ENCODE measurements at regions not wholly inside any gene's neighbourhood (a gene's known extent, or its start where the extent isn't known, plus 50 kb on each side); places are given as distances from the start of the nearest gene placed in this dataset.

DNA sequence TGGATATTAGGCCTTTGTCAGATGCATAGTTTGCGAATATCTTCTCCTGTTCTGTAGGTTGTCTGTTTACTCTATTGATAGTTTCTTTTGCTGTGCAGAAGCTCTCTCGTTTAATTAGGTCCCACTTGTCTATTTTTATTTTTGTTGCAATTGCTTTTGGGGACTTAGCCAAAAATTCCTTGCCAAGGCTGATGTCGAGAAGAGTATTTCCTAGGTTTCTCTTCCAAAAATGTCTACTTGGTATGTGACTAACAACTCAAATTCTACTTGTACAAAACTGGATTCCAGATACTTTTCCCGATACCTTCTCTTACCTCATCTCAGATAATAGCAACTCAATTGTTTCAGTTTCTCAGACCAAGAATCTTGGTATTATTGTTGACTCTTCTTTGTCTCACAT, 142.4 kb upstream of the GLRA2 start:
- Histone ChIP-seq H4K8ac (ENCODE audit: low read depth, low read length) (no peak overlapping the region), H2AFZ (ENCODE audit: low read length) (no peak overlapping the region), H3K14ac (ENCODE audit: low read length) (no peak overlapping the region)

DNA sequence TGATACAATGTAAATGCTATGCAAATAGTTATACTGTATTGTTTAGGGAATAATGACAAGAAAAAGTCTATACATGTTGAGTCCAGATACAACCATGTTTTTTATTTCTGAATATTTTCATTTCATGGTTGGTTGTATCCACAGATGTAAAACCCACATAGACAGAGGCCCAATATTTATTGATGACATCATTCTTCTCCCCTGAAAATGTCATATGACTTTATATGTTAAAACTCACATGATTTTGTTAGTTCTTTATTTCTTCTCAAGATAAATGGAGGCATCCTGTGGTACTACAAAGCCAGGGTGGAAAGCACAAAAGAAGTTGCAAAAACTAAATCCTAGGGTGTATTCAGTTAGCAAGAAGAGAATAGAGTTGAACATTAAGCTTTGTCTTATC, 149.3 kb upstream of the GLRA2 start:
- Histone ChIP-seq H2BK15ac (ENCODE audit: low read length) (no peak overlapping the region), H2BK12ac (ENCODE audit: low read length) (no peak overlapping the region), H3K4me1 (ENCODE audit: control insufficient read depth in 2 of 2, insufficient read depth in 1 of 2, low read depth in 1 of 2, low read length in 2 of 2) (no peaks in the 10 kb centered on the region), H3K9ac (ENCODE audit: low read depth, low read length, poor library complexity) (no peak overlapping the region), H3K4me2 (ENCODE audit: insufficient read depth, low read length, poor library complexity, severe bottlenecking) (no peak overlapping the region), H2AK5ac (ENCODE audit: low read depth, low read length) (no peak overlapping the region), H2BK120ac (ENCODE audit: low read depth, low read length) (no peak overlapping the region), H2AFZ (ENCODE audit: low read length) (no peak overlapping the region), H3K9me3 (replicated peaks in 1 of 2; ENCODE audit: control insufficient read depth in 2 of 2, insufficient read depth in 1 of 2, low read depth in 1 of 2, low read length in 2 of 2) (no peaks in the 10 kb centered on the region), H3K4me3 (ENCODE audit: low read length in 2 of 2) (no peak overlapping the region), H2BK5ac (ENCODE audit: low read length) (no peak overlapping the region), H4K8ac (ENCODE audit: low read depth, low read length) (no peak overlapping the region), H3K23ac (ENCODE audit: low read depth, low read length, poor library complexity) (no peak overlapping the region), H3K14ac (ENCODE audit: low read length) (no peak overlapping the region), H3K36me3 (replicated peaks in 1 of 2; ENCODE audit: control insufficient read depth in 2 of 2, insufficient read depth in 2 of 2, low read length in 2 of 2) (no peaks in the 10 kb centered on the region), H4K91ac (ENCODE audit: low read depth, low read length, poor library complexity) (no peak overlapping the region), H3K79me1 (ENCODE audit: low read depth, low read length) (no peaks in the 10 kb centered on the region), H3K18ac (ENCODE audit: low read length) (no peak overlapping the region), H3K27ac (replicated peaks; ENCODE audit: low read length) (no peak overlapping the region), H3K4ac (ENCODE audit: low read length) (no peak overlapping the region), H3K27me3 (ENCODE audit: control insufficient read depth in 3 of 3, insufficient read depth in 3 of 3, low read depth in 1 of 3, low read length in 3 of 3) (peaks cover 0 to 4% (median 0%) of the 10 kb centered on the region in 3 experiments)
- no peak for DNase-seq (ENCODE audit: low spot score)

More for the DNA sequence above, 142.4 kb upstream of the GLRA2 start:
- no peak overlapping the region for H2AK5ac ChIP-seq (ENCODE audit: low read depth, low read length)
- H3K18ac ChIP-seq (ENCODE audit: low read length): no peak overlapping the region
- WGBS, 2 donors (ENCODE audit: extremely low coverage in 2 of 2, insufficient read length in 2 of 2, insufficient replicate concordance in 1 of 2): no CpG with 5 or more reads among the region's 4 CpGs
- DNase-seq (ENCODE audit: low spot score): no peak
- H3K4ac ChIP-seq (ENCODE audit: low read length): no peak overlapping the region
- no peak overlapping the region for H2BK12ac ChIP-seq (ENCODE audit: low read length)
- peaks cover 0 to 4% (median 0%) of the 10 kb centered on the region in 3 experiments for H3K27me3 ChIP-seq (ENCODE audit: control insufficient read depth in 3 of 3, insufficient read depth in 3 of 3, low read depth in 1 of 3, low read length in 3 of 3)
- H2BK15ac ChIP-seq (ENCODE audit: low read length): no peak overlapping the region
- H4K91ac ChIP-seq (ENCODE audit: low read depth, low read length, poor library complexity): no peak overlapping the region
- H3K9me3 ChIP-seq (replicated peaks in 1 of 2; ENCODE audit: control insufficient read depth in 2 of 2, insufficient read depth in 1 of 2, low read depth in 1 of 2, low read length in 2 of 2): no peaks in the 10 kb centered on the region
- H3K36me3 ChIP-seq (replicated peaks in 1 of 2; ENCODE audit: control insufficient read depth in 2 of 2, insufficient read depth in 2 of 2, low read length in 2 of 2): no peaks in the 10 kb centered on the region
- no peak overlapping the region for H3K23ac ChIP-seq (ENCODE audit: low read depth, low read length, poor library complexity)
- no peaks in the 10 kb centered on the region for H3K79me1 ChIP-seq (ENCODE audit: low read depth, low read length)
- no peak overlapping the region for H3K27ac ChIP-seq (replicated peaks; ENCODE audit: low read length)
- H3K4me1 ChIP-seq (ENCODE audit: control insufficient read depth in 2 of 2, insufficient read depth in 1 of 2, low read depth in 1 of 2, low read length in 2 of 2): no peaks in the 10 kb centered on the region
- H3K4me3 ChIP-seq (ENCODE audit: low read length in 2 of 2): no peak overlapping the region
- H3K4me2 ChIP-seq (ENCODE audit: insufficient read depth, low read length, poor library complexity, severe bottlenecking): no peak overlapping the region
- no peak overlapping the region for H3K9ac ChIP-seq (ENCODE audit: low read depth, low read length, poor library complexity)
- no peak overlapping the region for H2BK5ac ChIP-seq (ENCODE audit: low read length)
- no peak overlapping the region for H2BK120ac ChIP-seq (ENCODE audit: low read depth, low read length)

DNA sequence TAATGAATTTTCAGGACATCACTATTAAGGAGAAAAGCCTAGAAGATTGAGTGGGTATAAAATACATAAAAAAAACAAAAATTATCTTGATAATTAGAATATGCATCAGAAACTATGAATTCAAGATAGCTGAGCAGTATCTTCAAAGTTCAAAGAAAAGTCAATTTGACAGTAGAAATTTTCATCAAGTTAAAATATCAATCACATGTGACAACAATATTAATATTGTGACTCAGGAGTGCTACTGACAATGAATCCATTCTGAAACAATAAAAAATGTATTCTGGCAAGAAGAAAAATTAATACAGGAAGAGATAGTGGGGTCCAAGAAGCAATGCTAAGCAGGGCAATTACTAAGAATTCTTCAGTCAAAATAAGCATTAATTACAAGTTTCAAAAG, 151.9 kb upstream of the GLRA2 start:
- H2AFZ ChIP-seq (ENCODE audit: low read length): no peak overlapping the region

DNA sequence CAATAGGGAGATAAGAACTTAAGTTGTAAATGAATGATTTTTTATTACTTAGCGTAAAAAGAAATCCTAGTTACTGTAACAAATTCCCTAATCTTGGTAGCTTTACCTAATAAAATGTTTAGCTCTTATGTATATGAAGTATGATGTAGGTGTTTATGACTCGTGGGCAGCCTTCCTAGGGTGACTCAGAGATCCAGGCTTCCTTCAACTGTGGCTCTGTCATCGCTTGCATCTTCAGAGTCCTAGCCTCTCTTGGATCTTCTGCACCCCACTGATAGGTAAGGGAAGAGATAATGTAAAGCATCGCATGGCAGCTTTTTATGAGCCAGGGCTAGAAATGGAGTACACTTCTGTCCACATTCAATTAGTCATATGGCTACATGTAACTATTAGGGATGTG, 165.6 kb upstream of the GLRA2 start:
- H3K4me1 ChIP-seq (ENCODE audit: control insufficient read depth in 2 of 2, insufficient read depth in 1 of 2, low read depth in 1 of 2, low read length in 2 of 2): no peaks in the 10 kb centered on the region
- H3K9ac ChIP-seq (ENCODE audit: low read depth, low read length, poor library complexity): no peak overlapping the region
- H2BK120ac ChIP-seq (ENCODE audit: low read depth, low read length): no peak overlapping the region
- no peaks in the 10 kb centered on the region for H3K27me3 ChIP-seq (ENCODE audit: control insufficient read depth in 3 of 3, insufficient read depth in 3 of 3, low read depth in 1 of 3, low read length in 3 of 3)
- no peak overlapping the region for H3K14ac ChIP-seq (ENCODE audit: low read length)
- H4K8ac ChIP-seq (ENCODE audit: low read depth, low read length): no peak overlapping the region
- no peak overlapping the region for H3K4me3 ChIP-seq (ENCODE audit: low read length in 2 of 2)
- H3K27ac ChIP-seq (replicated peaks; ENCODE audit: low read length): no peak overlapping the region
- DNase-seq (ENCODE audit: low spot score): no peak
- H3K79me1 ChIP-seq (ENCODE audit: low read depth, low read length): no peaks in the 10 kb centered on the region
- H3K9me3 ChIP-seq (replicated peaks in 1 of 2; ENCODE audit: control insufficient read depth in 2 of 2, insufficient read depth in 1 of 2, low read depth in 1 of 2, low read length in 2 of 2): no peaks in the 10 kb centered on the region
- no peak overlapping the region for H3K18ac ChIP-seq (ENCODE audit: low read length)
- H4K91ac ChIP-seq (ENCODE audit: low read depth, low read length, poor library complexity): no peak overlapping the region
- H3K4ac ChIP-seq (ENCODE audit: low read length): no peak overlapping the region
- no CpG with 5 or more reads among the region's 4 CpGs for WGBS, 2 donors (ENCODE audit: extremely low coverage in 2 of 2, insufficient read length in 2 of 2, insufficient replicate concordance in 1 of 2)
- H2BK15ac ChIP-seq (ENCODE audit: low read length): no peak overlapping the region
- no peaks in the 10 kb centered on the region for H3K36me3 ChIP-seq (replicated peaks in 1 of 2; ENCODE audit: control insufficient read depth in 2 of 2, insufficient read depth in 2 of 2, low read length in 2 of 2)
- H3K23ac ChIP-seq (ENCODE audit: low read depth, low read length, poor library complexity): no peak overlapping the region
- H2BK12ac ChIP-seq (ENCODE audit: low read length): no peak overlapping the region
- H3K4me2 ChIP-seq (ENCODE audit: insufficient read depth, low read length, poor library complexity, severe bottlenecking): no peak overlapping the region
- no peak overlapping the region for H2AK5ac ChIP-seq (ENCODE audit: low read depth, low read length)
- no peak overlapping the region for H2BK5ac ChIP-seq (ENCODE audit: low read length)
- H2AFZ ChIP-seq (ENCODE audit: low read length): no peak overlapping the region

More for the DNA sequence above, 151.9 kb upstream of the GLRA2 start:
- Histone ChIP-seq H3K4me3 (ENCODE audit: low read length in 2 of 2) (no peak overlapping the region), H3K36me3 (replicated peaks in 1 of 2; ENCODE audit: control insufficient read depth in 2 of 2, insufficient read depth in 2 of 2, low read length in 2 of 2) (no peaks in the 10 kb centered on the region), H3K23ac (ENCODE audit: low read depth, low read length, poor library complexity) (no peak overlapping the region), H3K79me1 (ENCODE audit: low read depth, low read length) (no peaks in the 10 kb centered on the region), H3K18ac (ENCODE audit: low read length) (no peak overlapping the region), H2BK15ac (ENCODE audit: low read length) (no peak overlapping the region), H3K4me1 (ENCODE audit: control insufficient read depth in 2 of 2, insufficient read depth in 1 of 2, low read depth in 1 of 2, low read length in 2 of 2) (no peaks in the 10 kb centered on the region), H4K8ac (ENCODE audit: low read depth, low read length) (no peak overlapping the region), H3K27ac (replicated peaks; ENCODE audit: low read length) (no peak overlapping the region), H2BK12ac (ENCODE audit: low read length) (no peak overlapping the region), H2BK120ac (ENCODE audit: low read depth, low read length) (no peak overlapping the region), H2AK5ac (ENCODE audit: low read depth, low read length) (no peak overlapping the region), H3K14ac (ENCODE audit: low read length) (no peak overlapping the region), H3K9me3 (replicated peaks in 1 of 2; ENCODE audit: control insufficient read depth in 2 of 2, insufficient read depth in 1 of 2, low read depth in 1 of 2, low read length in 2 of 2) (no peaks in the 10 kb centered on the region), H2BK5ac (ENCODE audit: low read length) (no peak overlapping the region), H3K27me3 (ENCODE audit: control insufficient read depth in 3 of 3, insufficient read depth in 3 of 3, low read depth in 1 of 3, low read length in 3 of 3) (no peaks in the 10 kb centered on the region), H3K9ac (ENCODE audit: low read depth, low read length, poor library complexity) (no peak overlapping the region), H3K4ac (ENCODE audit: low read length) (no peak overlapping the region), H4K91ac (ENCODE audit: low read depth, low read length, poor library complexity) (no peak overlapping the region), H3K4me2 (ENCODE audit: insufficient read depth, low read length, poor library complexity, severe bottlenecking) (no peak overlapping the region)
- no peak for DNase-seq (ENCODE audit: low spot score)
